Endothelial cell of umbilical vein (primary cell): ENCODE measurements at regions not wholly inside any gene's neighbourhood (a gene's known extent, or its start where the extent isn't known, plus 50 kb on each side); places are given as distances from the start of the nearest gene placed in this dataset.

Experiments used
- BruUV-seq: library from RNA; stranded (reverse); fragments of 400-500 nt; replicated peaks from 2 replicates; lab custom pipeline; 2021; lab: Mats Ljungman, UMichigan
- CTCF ChIA-PET: fragments of 300-600, 350-600 bp; sonication (Branson Sonifier 250); formaldehyde crosslinking; loops from one replicate; lab custom pipeline; 2021; ENCODE audit warnings: antibody characterized with exemption, inconsistent platforms; lab: Charles Lee
- POLR2A ChIA-PET: fragments of 300-600, 350-600 bp; sonication (Branson Sonifier 250); formaldehyde crosslinking; loops from one replicate; lab custom pipeline; 2021; ENCODE audit warnings: antibody characterized with exemption, inconsistent platforms; lab: Charles Lee
- DNase-seq: peaks from one replicate; pipeline ENCODE4 v3.0.0-alpha.2; 2011; ENCODE audit warnings: low read depth, low spot score
- FAIRE-seq: peaks from 2 replicates; lab custom pipeline; 2011; peaks lifted over from hg19 to GRCh38; lab: Jason Lieb, UNC
- H2AFZ ChIP-seq: 2 replicates; pipeline ENCODE4 v1.6.0; 2012; ENCODE audit warnings: low read depth, low read length, control low read depth, inconsistent platforms
- H3K27ac ChIP-seq: 2 replicates; pipeline ENCODE4 v1.5.1; 2011; ENCODE audit warnings: low read depth, mild to moderate bottlenecking, control low read depth, low read length, moderate library complexity; ENCODE audit not compliant: insufficient read depth
- H3K27me3 ChIP-seq, 2 experiments: 2 replicates each; pipeline versions ENCODE4 v1.6.0 to v1.6.1; 2011; ENCODE audit warnings: low read length in 2 of 2, mixed read lengths in 1 of 2; ENCODE audit not compliant: control insufficient read depth in 2 of 2, insufficient read depth in 2 of 2
- H3K36me3 ChIP-seq, 2 experiments: 2 replicates in 1 of 2; 3 replicates in 1 of 2; pipeline ENCODE4 v1.5.1; 2011; ENCODE audit warnings: low read length in 2 of 2, mild to moderate bottlenecking in 1 of 2, moderate library complexity in 1 of 2; ENCODE audit not compliant: control insufficient read depth in 2 of 2, insufficient read depth in 2 of 2; ENCODE audit errors: extremely low read depth in 1 of 2
- H3K4me1 ChIP-seq: 3 replicates; pipeline ENCODE4 v1.5.1; 2011; ENCODE audit warnings: mild to moderate bottlenecking, low read length; ENCODE audit not compliant: control insufficient read depth, insufficient read depth; ENCODE audit errors: extremely low read depth
- H3K4me2 ChIP-seq: 2 replicates; pipeline ENCODE4 v1.6.1; 2011; ENCODE audit warnings: low read length, control low read depth, mixed read lengths; ENCODE audit not compliant: insufficient read depth
- H3K4me3 ChIP-seq, 3 experiments: fragments of 200-600 bp in 1 of 3; sonication (generic), shearing (Covaris generic) in 1 of 3; replicated peaks in 1 of 3; 2 replicates each; pipeline ENCODE4 v1.5.1; 2011 to 2016; ENCODE audit warnings: control low read depth in 3 of 3, low read length in 3 of 3, mild to moderate bottlenecking in 2 of 3, inconsistent platforms in 1 of 3, low read depth in 1 of 3, moderate library complexity in 1 of 3; ENCODE audit not compliant: insufficient read depth in 1 of 3
- H3K79me2 ChIP-seq: 2 replicates; pipeline ENCODE4 v1.6.0; 2012; ENCODE audit warnings: low read length, inconsistent platforms; ENCODE audit not compliant: control insufficient read depth, insufficient read depth
- H3K9ac ChIP-seq: replicated peaks from 2 replicates; pipeline ENCODE3; 2011; ENCODE audit warnings: low read length, control low read depth; ENCODE audit not compliant: insufficient read depth; ENCODE audit errors: extremely low read depth
- H3K9me1 ChIP-seq: replicated peaks from 3 replicates; pipeline ENCODE4 v1.6.0; 2011; ENCODE audit warnings: mild to moderate bottlenecking, low read length; ENCODE audit not compliant: control insufficient read depth, insufficient read depth; ENCODE audit errors: extremely low read depth
- H3K9me3 ChIP-seq: replicated peaks from 2 replicates; pipeline ENCODE4 v1.5.1; 2012; ENCODE audit warnings: low read length, inconsistent platforms; ENCODE audit not compliant: control insufficient read depth, insufficient read depth
- H4K20me1 ChIP-seq: replicated peaks from 2 replicates; pipeline ENCODE3; 2011; ENCODE audit warnings: mild to moderate bottlenecking, low read length; ENCODE audit not compliant: control insufficient read depth, insufficient read depth; ENCODE audit errors: extremely low read depth
- CTCF ChIP-seq, 2 donors: IDR thresholded peaks; 1 replicate in 1 of 2; 2 replicates in 1 of 2; pipeline ENCODE4 v1.5.1; 2011; ENCODE audit warnings: low read length in 2 of 2, mild to moderate bottlenecking in 2 of 2, moderate library complexity in 2 of 2, control low read depth in 1 of 2, inconsistent platforms in 1 of 2, low read depth in 1 of 2; ENCODE audit not compliant: insufficient read depth in 1 of 2; ENCODE audit errors: extremely low read depth in 1 of 2
- EZH2 ChIP-seq: IDR thresholded peaks from 2 replicates; pipeline ENCODE4 v1.6.1; 2012; ENCODE audit warnings: borderline replicate concordance, low read depth, mild to moderate bottlenecking, moderate library complexity, low read length, inconsistent platforms; ENCODE audit not compliant: severe bottlenecking
- FOS ChIP-seq: IDR thresholded peaks from 2 replicates; pipeline ENCODE4 v1.6.1; 2011; ENCODE audit warnings: mild to moderate bottlenecking, low read length, moderate library complexity, borderline replicate concordance; ENCODE audit not compliant: insufficient read depth
- GATA2 ChIP-seq: IDR thresholded peaks from 2 replicates; pipeline ENCODE4 v1.7.0; 2011; ENCODE audit warnings: low read depth, mild to moderate bottlenecking, moderate library complexity, mixed read lengths, low read length; ENCODE audit not compliant: insufficient read length, insufficient read depth
- JUN ChIP-seq: IDR thresholded peaks from 2 replicates; pipeline ENCODE4 v1.6.1; 2011; ENCODE audit warnings: borderline replicate concordance, low read depth; ENCODE audit not compliant: insufficient read length, insufficient read depth
- MAX ChIP-seq: IDR thresholded peaks from 2 replicates; pipeline ENCODE4 v1.6.1; 2011; ENCODE audit not compliant: insufficient read depth, insufficient read length
- MYC ChIP-seq: IDR thresholded peaks from one replicate; pipeline ENCODE4 v1.6.1; 2011; ENCODE audit warnings: mild to moderate bottlenecking, low read depth, low read length
- POLR2A ChIP-seq: IDR thresholded peaks from 2 replicates; pipeline ENCODE4 v1.6.1; 2012; ENCODE audit warnings: low read depth, mild to moderate bottlenecking, control low read depth, low read length
- POLR2AphosphoS5 ChIP-seq: IDR thresholded peaks from 2 replicates; pipeline ENCODE4 v1.6.1; 2012; ENCODE audit warnings: low read depth, mild to moderate bottlenecking, control low read depth, low read length, moderate library complexity; ENCODE audit not compliant: insufficient read depth
- dilution Hi-C: fragments of 300-500 bp; cut with MboI; formaldehyde crosslinking; loops from one replicate; pipeline ENCODE4 v1.15.0; 2019; ENCODE audit warnings: low sequenced_read_pairs; ENCODE audit not compliant: extremely low pct_ligation_motif_present
- intact Hi-C: fragments of 100-400 bp; cut with micrococcal nuclease; formaldehyde crosslinking; loops from one replicate; pipeline ENCODE4 v1.10.0; 2022

- H3K36me3 ChIP-seq, result no peaks in the 10 kb centered on the region
- no peaks in the 10 kb centered on the region for H3K9me1 ChIP-seq
- H2AFZ ChIP-seq, result no peak overlapping the region
- H3K9ac ChIP-seq, result no peak overlapping the region
- no peaks in the 10 kb centered on the region for H3K27me3 ChIP-seq
- H4K20me1 ChIP-seq, result no peaks in the 10 kb centered on the region
- no peak for TF ChIP-seq CTCF (IDR thresholded peaks at IDR 0.05; ENCODE audit: extremely low read depth in 1 of 2, insufficient read depth in 1 of 2, low read depth in 1 of 2, low read length in 2 of 2)
- no peak for TF ChIP-seq JUN
- TF ChIP-seq POLR2A, result no peak
- TF ChIP-seq EZH2, result no peak
- TF ChIP-seq MYC, result no peak
- no peak for TF ChIP-seq GATA2
- no peak for TF ChIP-seq POLR2AphosphoS5
- no peak for TF ChIP-seq FOS
- TF ChIP-seq MAX, result no peak
- dilution Hi-C loops (no loop called here), intact Hi-C loops (no loop called here)
- H3K79me2 ChIP-seq, result no peaks in the 10 kb centered on the region
- CTCF ChIA-PET, result no interaction called here
- H3K4me3 ChIP-seq, result no peak overlapping the region
- H3K9me3 ChIP-seq, result no peaks in the 10 kb centered on the region
- H3K4me1 ChIP-seq, result no peaks in the 10 kb centered on the region
- no peak overlapping the region for H3K4me2 ChIP-seq
- DNase-seq (no peak), FAIRE-seq (no peak)
- no TSS peak for BruUV-seq
- no peak overlapping the region for H3K27ac ChIP-seq
- POLR2A ChIA-PET, result no interaction called here
Observed at GRCh38 chr1:29916656-29917369, 680.5 kb downstream of the PTPRU start.
